SK-N-SH (cell line): ENCODE measurements at regions not wholly inside any gene's neighbourhood (a gene's known extent, or its start where the extent isn't known, plus 50 kb on each side); places are given as distances from the start of the nearest gene placed in this dataset.

Experiments
- CTCF ChIA-PET: fragments of 300-600, 350-600 bp; formaldehyde crosslinking; extraction: SDS; loops from one replicate; lab custom pipeline; 2021; lab: Yijun Ruan, JAX
- POLR2A ChIA-PET: fragments of 350-600 bp; sonication (Branson Sonifier 250); formaldehyde crosslinking; extraction: SDS; loops from one replicate; lab custom pipeline; 2020; ENCODE audit warnings: antibody characterized with exemption, inconsistent platforms; lab: Yijun Ruan, JAX
- DNase-seq: peaks from one replicate; pipeline ENCODE4 v3.0.0; 2012
- H2AFZ ChIP-seq: fragments of 200-600 bp; sonication (generic); 2 replicates; pipeline ENCODE4 v1.8.1; 2016; ENCODE audit warnings: antibody characterized with exemption, mild to moderate bottlenecking, low read depth
- H3F3A ChIP-seq: fragments of 200-600 bp; sonication (generic); replicated peaks from 2 replicates; pipeline ENCODE3; 2016; ENCODE audit warnings: antibody characterized with exemption, mild to moderate bottlenecking; ENCODE audit not compliant: insufficient read depth
- H3K27ac ChIP-seq, 2 experiments: fragments of 200-500 bp in 1 of 2; fragments of 200-600 bp in 1 of 2; sonication (Bioruptor generic) in 1 of 2; sonication (generic), shearing (Covaris generic) in 1 of 2; 2 replicates each; pipeline versions ENCODE4 v1.5.1 to v1.6.1; 2014 to 2016; ENCODE audit warnings: low read depth in 2 of 2, inconsistent platforms in 1 of 2, low read length in 1 of 2, mild to moderate bottlenecking in 1 of 2, mixed read lengths in 1 of 2
- H3K27me3 ChIP-seq: fragments of 200-600 bp; sonication (generic), shearing (Covaris generic); 2 replicates; pipeline ENCODE4 v1.6.1; 2016; ENCODE audit warnings: mixed run types; ENCODE audit not compliant: insufficient read depth
- H3K36me3 ChIP-seq, 2 experiments: fragments of 200-500 bp in 1 of 2; fragments of 200-600 bp in 1 of 2; sonication (Bioruptor generic) in 1 of 2; sonication (generic) in 1 of 2; replicated peaks in 1 of 2; 2 replicates each; pipeline versions ENCODE3 to v1.5.1; 2014 to 2016; ENCODE audit warnings: low read length in 1 of 2, mild to moderate bottlenecking in 1 of 2; ENCODE audit not compliant: insufficient read depth in 2 of 2, control insufficient read depth in 1 of 2
- H3K4me1 ChIP-seq, 2 experiments: fragments of 200-500 bp in 1 of 2; fragments of 200-600 bp in 1 of 2; sonication (Bioruptor generic) in 1 of 2; sonication (generic), shearing (Covaris generic) in 1 of 2; 2 replicates each; pipeline versions ENCODE4 v1.5.1 to v1.6.1; 2014 to 2016; ENCODE audit warnings: low read depth in 1 of 2, low read length in 1 of 2, mixed run types in 1 of 2; ENCODE audit not compliant: insufficient read depth in 2 of 2, control insufficient read depth in 1 of 2
- H3K4me2 ChIP-seq: fragments of 200-600 bp; sonication (generic), shearing (Covaris generic); 2 replicates; pipeline ENCODE4 v1.6.1; 2017; ENCODE audit warnings: mixed run types
- H3K4me3 ChIP-seq, 2 experiments: fragments of 200-500 bp in 1 of 2; fragments of 200-600 bp in 1 of 2; sonication (Bioruptor generic) in 1 of 2; sonication (generic), shearing (Covaris generic) in 1 of 2; 2 replicates each; pipeline versions ENCODE4 v1.5.1 to v1.8.1; 2014 to 2016; ENCODE audit warnings: low read depth in 2 of 2, inconsistent platforms in 1 of 2, low read length in 1 of 2, mild to moderate bottlenecking in 1 of 2, mixed read lengths in 1 of 2, moderate library complexity in 1 of 2
- H3K79me2 ChIP-seq: fragments of 200-600 bp; sonication (generic); 2 replicates; pipeline ENCODE4 v1.8.1; 2017; ENCODE audit warnings: mild to moderate bottlenecking; ENCODE audit not compliant: insufficient read depth
- H3K9ac ChIP-seq: fragments of 200-600 bp; sonication (generic); 2 replicates; pipeline ENCODE4 v1.6.1; 2017; ENCODE audit warnings: mixed run types
- H3K9me2 ChIP-seq: fragments of 200-600 bp; sonication (generic); 2 replicates; pipeline ENCODE4 v1.6.1; 2017; ENCODE audit warnings: mixed run types
- H3K9me3 ChIP-seq: fragments of 200-600 bp; sonication (generic); 2 replicates; pipeline ENCODE4 v1.6.1; 2017; ENCODE audit warnings: mixed run types, mild to moderate bottlenecking, moderate library complexity
- H4K20me1 ChIP-seq: fragments of 200-600 bp; sonication (generic); 2 replicates; pipeline ENCODE4 v1.6.1; 2017; ENCODE audit warnings: mild to moderate bottlenecking, mixed run types; ENCODE audit not compliant: insufficient read depth
- CTCF ChIP-seq: fragments of 200-600 bp; sonication (generic); IDR thresholded peaks from 2 replicates; pipeline ENCODE4 v1.6.1; 2017; ENCODE audit warnings: antibody characterized with exemption, mild to moderate bottlenecking, moderate library complexity
- ELF1 ChIP-seq: IDR thresholded peaks from 2 replicates; pipeline ENCODE4 v1.4.0; 2012
- EZH2phosphoT487 ChIP-seq: fragments of 200-600 bp; sonication (generic); IDR thresholded peaks from 2 replicates; pipeline ENCODE4 v1.6.1; 2017; ENCODE audit warnings: low read depth, mixed run types, mild to moderate bottlenecking, antibody characterized with exemption, moderate library complexity, borderline replicate concordance
- FOSL2 ChIP-seq: IDR thresholded peaks from 2 replicates; pipeline ENCODE4 v1.4.0; 2012; ENCODE audit warnings: low read depth, mild to moderate bottlenecking, moderate library complexity, borderline replicate concordance
- FOXJ3 ChIP-seq: sonication (generic); formaldehyde crosslinking; IDR thresholded peaks from 2 replicates; pipeline ENCODE4 v1.5.1; 2020; ENCODE audit warnings: mild to moderate bottlenecking, missing genetic modification reagents
- GATA2 ChIP-seq: sonication (generic); formaldehyde crosslinking; IDR thresholded peaks from 2 replicates; pipeline ENCODE4 v1.5.0; 2020; ENCODE audit warnings: mild to moderate bottlenecking, missing genetic modification reagents
- MXI1 ChIP-seq: IDR thresholded peaks from 2 replicates; pipeline ENCODE4 v1.6.1; 2012; ENCODE audit warnings: mild to moderate bottlenecking, low read depth, low read length, improper control_type of control experiment
- NRF1 ChIP-seq: IDR thresholded peaks from 2 replicates; pipeline ENCODE4 v1.6.1; 2012; ENCODE audit warnings: low read depth, mild to moderate bottlenecking, low read length
- POLR2AphosphoS5 ChIP-seq: IDR thresholded peaks from 2 replicates; pipeline ENCODE4 v1.6.1; 2012; ENCODE audit warnings: low read depth, low read length
- RAD21 ChIP-seq: IDR thresholded peaks from 2 replicates; pipeline ENCODE4 v1.6.1; 2012; ENCODE audit warnings: mild to moderate bottlenecking, low read length
- RCOR1 ChIP-seq: fragments of 150-350 bp; IDR thresholded peaks from 2 replicates; pipeline ENCODE4 v1.6.1; 2017; ENCODE audit warnings: antibody characterized with exemption, low read length
- RFX5 ChIP-seq: IDR thresholded peaks from 2 replicates; pipeline ENCODE4 v1.6.1; 2012; ENCODE audit warnings: mild to moderate bottlenecking, improper control_type of control experiment, low read length
- SIN3A ChIP-seq: IDR thresholded peaks from 2 replicates; pipeline ENCODE4 v1.6.1; 2012; ENCODE audit warnings: low read depth, mild to moderate bottlenecking, low read length, moderate library complexity, borderline replicate concordance
- TAF1 ChIP-seq: IDR thresholded peaks from 2 replicates; pipeline ENCODE4 v1.6.1; 2012; ENCODE audit warnings: low read depth, mild to moderate bottlenecking, low read length, moderate library complexity, borderline replicate concordance
- TCF12 ChIP-seq: IDR thresholded peaks from 2 replicates; pipeline ENCODE4 v1.4.0; 2012
- TEAD4 ChIP-seq: IDR thresholded peaks from 2 replicates; pipeline ENCODE4 v1.4.0; 2012; ENCODE audit warnings: mild to moderate bottlenecking, borderline replicate concordance; ENCODE audit not compliant: insufficient read depth
- WGBS: methylation state at CpG from one replicate; pipeline ENCODE4 v1.1.6; 2017; ENCODE audit warnings: low lambda C conversion rate; 5-methylcytosine and 5-hydroxymethylcytosine counted together
- TF ChIP-seq, protein P1 (sequence below): IDR thresholded peaks from 2 replicates; pipeline ENCODE4; 2012

- TF ChIP-seq, protein P1, sequence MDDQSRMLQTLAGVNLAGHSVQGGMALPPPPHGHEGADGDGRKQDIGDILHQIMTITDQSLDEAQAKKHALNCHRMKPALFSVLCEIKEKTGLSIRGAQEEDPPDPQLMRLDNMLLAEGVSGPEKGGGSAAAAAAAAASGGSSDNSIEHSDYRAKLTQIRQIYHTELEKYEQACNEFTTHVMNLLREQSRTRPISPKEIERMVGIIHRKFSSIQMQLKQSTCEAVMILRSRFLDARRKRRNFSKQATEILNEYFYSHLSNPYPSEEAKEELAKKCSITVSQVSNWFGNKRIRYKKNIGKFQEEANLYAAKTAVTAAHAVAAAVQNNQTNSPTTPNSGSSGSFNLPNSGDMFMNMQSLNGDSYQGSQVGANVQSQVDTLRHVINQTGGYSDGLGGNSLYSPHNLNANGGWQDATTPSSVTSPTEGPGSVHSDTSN: 0 out of 2 replicates have a peak, but pooled peaks have one; percentile 6
Observed at GRCh38 chr4:107248571-107248970, 212.5 kb upstream of the DKK2 start (continued).

GRCh38 chr4:107247738-107248137 lies 211.6 kb upstream of the DKK2 start:
- Histone ChIP-seq H3K36me3 (no peaks in the 10 kb centered on the region), H3K4me1 (peaks cover 20 to 31% of the 10 kb centered on the region in 2 experiments), H2AFZ (no peak overlapping the region), H3K9ac (no peak overlapping the region), H3F3A (peaks cover 17% of the 10 kb centered on the region), H3K4me2 (no peak overlapping the region), H3K9me3 (no peaks in the 10 kb centered on the region), H3K79me2 (no peaks in the 10 kb centered on the region), H3K4me3 (no peak overlapping the region), H4K20me1 (no peaks in the 10 kb centered on the region), H3K27me3 (no peaks in the 10 kb centered on the region), H3K9me2 (no peaks in the 10 kb centered on the region), H3K27ac (peak overlapping the region; percentile 33 to 71)
- no peak for TF ChIP-seq MXI1
- no peak for TF ChIP-seq FOSL2
- no peak for TF ChIP-seq ELF1
- no peak for TF ChIP-seq RAD21
- TF ChIP-seq RFX5: no peak
- TF ChIP-seq TAF1: no peak
- TF ChIP-seq RCOR1: no peak
- no peak for TF ChIP-seq TCF12
- no peak for TF ChIP-seq SIN3A
- 27% methylated on average over 1 of the region's 1 CpG for WGBS
- ChIA-PET CTCF (interaction anchor here (0.6 kb wide), 1 partner anchor 270 kb away, joined by 3 read pairs; no protein-coding TSS in a partner anchor), POLR2A (no interaction called here)
- no peak for DNase-seq

- no peaks in the 10 kb centered on the region for H4K20me1 ChIP-seq
Observed at GRCh38 chr4:107246761-107247160, 210.6 kb upstream of the DKK2 start.

More at GRCh38 chr4:107246761-107247160, 210.6 kb upstream of the DKK2 start:
- H3K27me3 ChIP-seq: no peaks in the 10 kb centered on the region
- H3K4me3 ChIP-seq: no peak overlapping the region
- peaks cover 17 to 29% of the 10 kb centered on the region in 2 experiments for H3K4me1 ChIP-seq
- 83% methylated on average over 1 of the region's 1 CpG for WGBS
- H3K79me2 ChIP-seq: no peaks in the 10 kb centered on the region
- CTCF ChIA-PET: no interaction called here
- no peaks in the 10 kb centered on the region for H3K36me3 ChIP-seq
- no peak overlapping the region for H3K9ac ChIP-seq
- H3K9me2 ChIP-seq: no peaks in the 10 kb centered on the region
- H2AFZ ChIP-seq: no peak overlapping the region
- POLR2A ChIA-PET: no interaction called here
- DNase-seq: no peak
- peaks cover 19% of the 10 kb centered on the region for H3F3A ChIP-seq
- no peak overlapping the region for H3K4me2 ChIP-seq
- no peak overlapping the region; a peak in 1 of 4 replicates for H3K27ac ChIP-seq
- no peaks in the 10 kb centered on the region for H3K9me3 ChIP-seq
- TF ChIP-seq TCF12 (no peak), NRF1 (no peak), FOXJ3 (CRISPR knock-in tag) (no peak), POLR2AphosphoS5 (no peak), CTCF (no peak), TEAD4 (no peak), RAD21 (no peak), EZH2phosphoT487 (no peak), RCOR1 (no peak), GATA2 (no peak)
- TF ChIP-seq, protein P1: no peak
